OCI-LY7 (cell line): ENCODE measurements at regions not wholly inside any gene's neighbourhood (a gene's known extent, or its start where the extent isn't known, plus 50 kb on each side); places are given as distances from the start of the nearest gene placed in this dataset.

Source experiments
- BruUV-seq: library from RNA; stranded (reverse); fragments of 400-500 nt; replicated peaks from 2 replicates; lab custom pipeline; 2021; lab: Mats Ljungman, UMichigan
- CTCF ChIA-PET: fragments of 300-600 bp; sonication (Branson Sonifier 250); formaldehyde crosslinking; loops from one replicate; lab custom pipeline; 2022; ENCODE audit warnings: antibody characterized with exemption; ENCODE audit not compliant: unreplicated experiment; lab: Charles Lee
- POLR2A ChIA-PET: fragments of 300-600 bp; sonication (Branson Sonifier 250); formaldehyde crosslinking; loops from one replicate; lab custom pipeline; 2022; ENCODE audit warnings: antibody characterized with exemption; lab: Charles Lee
- DNase-seq: peaks from one replicate; pipeline ENCODE4 v3.0.0-alpha.2; 2015; ENCODE audit warnings: low spot score
- H2AFZ ChIP-seq: fragments of 200-600 bp; sonication (generic), shearing (Covaris generic); 2 replicates; pipeline ENCODE4 v1.6.1; 2014; ENCODE audit warnings: mild to moderate bottlenecking, antibody characterized with exemption, low read length, moderate library complexity
- H3K27ac ChIP-seq: fragments of 200-600 bp; sonication (generic); 2 replicates; pipeline ENCODE4 v1.5.1; 2014; ENCODE audit warnings: mixed run types, low read depth, mild to moderate bottlenecking, moderate library complexity, low read length, inconsistent platforms; ENCODE audit not compliant: poor library complexity, severe bottlenecking
- H3K36me3 ChIP-seq: fragments of 200-600 bp; sonication (generic); 2 replicates; pipeline ENCODE4 v1.6.1; 2014; ENCODE audit warnings: mild to moderate bottlenecking, antibody characterized with exemption, low read length, moderate library complexity, mixed read lengths; ENCODE audit not compliant: insufficient read depth
- H3K4me1 ChIP-seq: fragments of 200-600 bp; sonication (generic); 2 replicates; pipeline ENCODE4 v1.5.1; 2014; ENCODE audit warnings: mild to moderate bottlenecking, low read length; ENCODE audit not compliant: insufficient read depth, poor library complexity, severe bottlenecking
- H3K4me2 ChIP-seq: fragments of 200-600 bp; sonication (generic); 2 replicates; pipeline ENCODE4 v1.6.1; 2014; ENCODE audit warnings: mild to moderate bottlenecking, low read length
- H3K4me3 ChIP-seq: fragments of 200-600 bp; sonication (generic); 2 replicates; pipeline ENCODE4 v1.5.1; 2014; ENCODE audit warnings: mild to moderate bottlenecking, low read depth, low read length; ENCODE audit not compliant: poor library complexity, severe bottlenecking
- H3K79me2 ChIP-seq: fragments of 200-600 bp; sonication (generic); 2 replicates; pipeline ENCODE4 v1.6.1; 2016; ENCODE audit warnings: low read depth, mild to moderate bottlenecking, low read length, moderate library complexity, mixed read lengths; ENCODE audit not compliant: insufficient read depth
- H3K9me2 ChIP-seq: fragments of 200-600 bp; sonication (generic); 2 replicates; pipeline ENCODE4 v1.6.1; 2016; ENCODE audit warnings: mild to moderate bottlenecking, low read length, mixed read lengths; ENCODE audit not compliant: insufficient read depth
- H3K9me3 ChIP-seq: fragments of 200-600 bp; sonication (generic); 2 replicates; pipeline ENCODE4 v1.6.1; 2014; ENCODE audit warnings: mild to moderate bottlenecking, mixed run types, low read length, mixed read lengths
- H4K20me1 ChIP-seq: fragments of 200-600 bp; sonication (generic); 2 replicates; pipeline ENCODE4 v1.6.1; 2014; ENCODE audit warnings: mild to moderate bottlenecking, antibody characterized with exemption, low read length, moderate library complexity, mixed read lengths; ENCODE audit not compliant: insufficient read depth
- EZH2phosphoT487 ChIP-seq: fragments of 200-600 bp; sonication (generic); IDR thresholded peaks from 2 replicates; pipeline ENCODE4 v1.6.1; 2018; ENCODE audit warnings: low read depth, borderline replicate concordance, mild to moderate bottlenecking, mixed run types, antibody characterized with exemption, low read length, moderate library complexity, mixed read lengths
- intact Hi-C: fragments of 100-400 bp; cut with micrococcal nuclease; formaldehyde crosslinking; loops from one replicate; pipeline ENCODE4 v1.10.0; 2022; ENCODE audit not compliant: unreplicated experiment
- TF ChIP-seq, protein P1 (sequence below): fragments of 200-600 bp; sonication (generic); conservative IDR thresholded peaks from 2 replicates; pipeline ENCODE4 v1.5.1; 2014; ENCODE audit warnings: mild to moderate bottlenecking, antibody characterized with exemption, low read length, moderate library complexity, mixed read lengths

DNA sequence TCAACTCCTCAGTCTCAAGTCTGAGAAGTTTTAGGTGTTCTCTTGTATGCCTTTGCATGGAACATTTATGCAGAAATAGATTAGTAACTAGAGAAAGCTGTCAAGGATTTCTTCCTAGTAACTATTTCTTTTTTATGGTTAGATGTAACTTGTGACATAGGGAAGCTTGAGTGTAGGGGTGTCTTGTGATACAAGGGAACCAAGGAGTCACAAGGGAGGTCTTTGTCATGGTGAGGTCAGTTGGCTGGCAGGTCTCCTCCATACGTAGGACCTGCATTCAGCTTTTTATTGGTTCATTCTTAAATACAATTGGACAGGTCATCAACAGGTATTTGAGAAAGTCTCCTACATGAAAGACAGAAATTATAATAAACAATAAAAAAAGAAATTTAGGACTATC lies 394.0 kb upstream of the CCDC196 start:
- no TSS peak for BruUV-seq
- TF ChIP-seq EZH2phosphoT487 = no peak
- TF ChIP-seq, protein P1, sequence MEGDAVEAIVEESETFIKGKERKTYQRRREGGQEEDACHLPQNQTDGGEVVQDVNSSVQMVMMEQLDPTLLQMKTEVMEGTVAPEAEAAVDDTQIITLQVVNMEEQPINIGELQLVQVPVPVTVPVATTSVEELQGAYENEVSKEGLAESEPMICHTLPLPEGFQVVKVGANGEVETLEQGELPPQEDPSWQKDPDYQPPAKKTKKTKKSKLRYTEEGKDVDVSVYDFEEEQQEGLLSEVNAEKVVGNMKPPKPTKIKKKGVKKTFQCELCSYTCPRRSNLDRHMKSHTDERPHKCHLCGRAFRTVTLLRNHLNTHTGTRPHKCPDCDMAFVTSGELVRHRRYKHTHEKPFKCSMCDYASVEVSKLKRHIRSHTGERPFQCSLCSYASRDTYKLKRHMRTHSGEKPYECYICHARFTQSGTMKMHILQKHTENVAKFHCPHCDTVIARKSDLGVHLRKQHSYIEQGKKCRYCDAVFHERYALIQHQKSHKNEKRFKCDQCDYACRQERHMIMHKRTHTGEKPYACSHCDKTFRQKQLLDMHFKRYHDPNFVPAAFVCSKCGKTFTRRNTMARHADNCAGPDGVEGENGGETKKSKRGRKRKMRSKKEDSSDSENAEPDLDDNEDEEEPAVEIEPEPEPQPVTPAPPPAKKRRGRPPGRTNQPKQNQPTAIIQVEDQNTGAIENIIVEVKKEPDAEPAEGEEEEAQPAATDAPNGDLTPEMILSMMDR = no peak
- Histone ChIP-seq H3K36me3 (no peaks in the 10 kb centered on the region), H4K20me1 (no peaks in the 10 kb centered on the region), H3K79me2 (no peaks in the 10 kb centered on the region), H2AFZ (no peak overlapping the region), H3K27ac (no peak overlapping the region), H3K4me2 (no peak overlapping the region), H3K9me2 (no peaks in the 10 kb centered on the region), H3K9me3 (no peaks in the 10 kb centered on the region), H3K4me1 (no peaks in the 10 kb centered on the region), H3K4me3 (no peak overlapping the region)
- POLR2A ChIA-PET = interaction anchor here (0.6 kb wide), 1 partner anchor 26 kb away, joined by 6 read pairs; no protein-coding TSS in a partner anchor
- CTCF ChIA-PET = no interaction called here
- intact Hi-C loops = no loop called here
- no peak for DNase-seq

DNA sequence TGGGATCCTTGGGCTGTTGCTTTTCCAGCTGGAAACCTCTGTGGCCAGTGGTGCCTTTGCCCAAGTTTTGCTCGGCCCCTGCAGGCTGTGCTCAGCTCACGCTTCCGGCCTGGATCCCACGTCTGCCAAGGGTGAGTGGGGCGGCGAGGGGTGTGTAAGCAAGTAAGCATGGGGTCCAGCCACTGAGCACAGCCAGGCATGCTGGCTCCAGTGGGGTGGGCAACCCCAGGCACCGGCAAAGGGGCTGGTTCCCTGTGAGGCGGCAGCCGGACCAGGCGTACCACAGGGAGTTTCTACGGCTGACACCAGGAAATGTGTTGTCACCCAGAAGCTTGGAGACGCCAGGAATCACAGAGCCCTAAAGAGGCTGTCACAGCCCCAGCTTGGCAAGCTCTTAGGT lies 393.4 kb upstream of the CCDC196 start:
- H3K79me2 ChIP-seq = no peaks in the 10 kb centered on the region
- no peaks in the 10 kb centered on the region for H3K9me3 ChIP-seq
- TF ChIP-seq, protein P1 = no peak
- TF ChIP-seq EZH2phosphoT487 = no peak
- H4K20me1 ChIP-seq = no peaks in the 10 kb centered on the region
- CTCF ChIA-PET = no interaction called here
- intact Hi-C loops = no loop called here
- no peaks in the 10 kb centered on the region for H3K4me1 ChIP-seq
- POLR2A ChIA-PET = no interaction called here
- no peak overlapping the region for H3K4me3 ChIP-seq
- no peak for DNase-seq
- H3K9me2 ChIP-seq = no peaks in the 10 kb centered on the region
- H3K27ac ChIP-seq = no peak overlapping the region
- no peak overlapping the region for H3K4me2 ChIP-seq
- H2AFZ ChIP-seq = no peak overlapping the region
- no peaks in the 10 kb centered on the region for H3K36me3 ChIP-seq
- no TSS peak for BruUV-seq

DNA sequence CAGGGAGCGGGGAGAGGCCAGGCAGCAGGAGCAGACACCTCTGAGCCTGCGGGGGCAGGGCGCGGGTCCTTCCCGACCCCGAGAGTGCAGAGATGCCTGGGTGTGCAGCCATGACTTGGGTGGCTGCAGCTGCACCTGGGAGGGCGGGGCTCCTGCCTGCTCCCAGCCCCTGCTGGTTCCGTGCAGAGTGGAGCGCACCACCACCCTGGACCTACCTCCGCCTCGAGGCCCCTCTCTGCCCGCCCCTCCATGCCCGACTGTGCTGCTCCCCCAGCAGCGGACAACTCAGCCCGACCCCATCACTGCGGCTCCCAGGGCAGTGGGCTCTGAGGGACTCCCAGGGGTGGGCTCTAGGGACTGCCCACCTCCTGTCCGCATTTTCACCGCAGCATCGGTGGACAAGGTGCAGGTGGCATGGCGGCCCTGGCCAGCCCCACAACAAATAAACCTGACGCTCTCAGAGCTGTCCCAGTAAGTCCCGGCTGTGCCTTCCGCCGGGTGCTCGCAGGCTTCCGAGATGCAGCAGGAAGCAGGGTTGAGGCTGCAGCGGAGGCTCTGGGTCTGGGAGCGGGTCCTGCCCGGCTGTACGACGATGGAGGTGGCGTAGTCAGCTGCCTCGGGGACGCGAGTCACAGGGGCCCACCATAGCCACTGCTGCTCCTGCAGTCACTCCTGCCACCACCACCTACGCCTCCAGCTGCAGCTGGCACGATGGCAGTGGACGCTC lies 392.0 kb upstream of the CCDC196 start:
- Histone ChIP-seq H3K36me3 (no peaks in the 10 kb centered on the region), H3K27ac (no peak overlapping the region), H3K4me1 (no peaks in the 10 kb centered on the region), H2AFZ (no peak overlapping the region), H3K79me2 (no peaks in the 10 kb centered on the region), H3K4me3 (no peak overlapping the region), H3K4me2 (no peak overlapping the region), H4K20me1 (no peaks in the 10 kb centered on the region), H3K9me2 (no peaks in the 10 kb centered on the region), H3K9me3 (no peaks in the 10 kb centered on the region)
- DNase-seq = no peak
- no TSS peak for BruUV-seq
- CTCF ChIA-PET = no interaction called here
- intact Hi-C loops = no loop called here
- TF ChIP-seq, protein P1 = no peak
- TF ChIP-seq EZH2phosphoT487 = no peak
- POLR2A ChIA-PET = no interaction called here
